ENCODE measurements at regions not wholly inside any gene's neighbourhood (a gene's known extent, or its start where the extent isn't known, plus 50 kb on each side); places are given as distances from the start of the nearest gene placed in this dataset.
A peak's percentile ranks its signal among the peaks of the same experiment; 100 is the strongest.

- Histone ChIP-seq H2AFZ (ENCODE audit: insufficient read depth, low read depth, low read length, poor library complexity, severe bottlenecking) (no peak overlapping the region), H3K4me3 (replicated peaks in 1 of 3; ENCODE audit: low read depth in 2 of 3, low read length in 3 of 3) (no peak overlapping the region), H3K9ac (ENCODE audit: insufficient read depth, low read length, poor library complexity, severe bottlenecking) (no peak overlapping the region), H3K4me1 (ENCODE audit: control insufficient read depth in 1 of 2, insufficient read depth in 2 of 2, low read length in 2 of 2) (no peaks in the 10 kb centered on the region), H3K27ac (ENCODE audit: low read depth in 1 of 2, low read length in 2 of 2) (no peak overlapping the region), H3K36me3 (replicated peaks in 1 of 2; ENCODE audit: control insufficient read depth in 1 of 2, insufficient read depth in 2 of 2, low read length in 2 of 2) (no peaks in the 10 kb centered on the region), H4K20me1 (ENCODE audit: insufficient read depth, low read length) (no peaks in the 10 kb centered on the region), H3K9me3 (replicated peaks in 1 of 2; ENCODE audit: control insufficient read depth in 1 of 2, insufficient read depth in 1 of 2, low read length in 2 of 2) (no peaks in the 10 kb centered on the region), H3K27me3 (ENCODE audit: control insufficient read depth in 2 of 2, insufficient read depth in 2 of 2, low read length in 2 of 2) (no peaks in the 10 kb centered on the region), H3K79me2 (ENCODE audit: insufficient read depth, low read length) (no peaks in the 10 kb centered on the region), H3K4me2 (replicated peaks; ENCODE audit: extremely low read depth, low read length, poor library complexity, severe bottlenecking) (no peak overlapping the region)
- Mint-ChIP-seq H3K4me1 (peaks cover 1% of the 10 kb centered on the region), H3K4me3 (no peak overlapping the region), H3K9me3 (peaks cover 0 to 8% (median 6%) of the 10 kb centered on the region in 7 donors), H3K36me3 (no peaks in the 10 kb centered on the region), H3K27ac (no peak overlapping the region), H3K27me3 (ENCODE audit: low read depth in 3 of 3) (peaks cover 0 to 3% (median 0%) of the 10 kb centered on the region in 3 donors)
- no peak for DNase-seq
- no CpG with 5 or more reads among the region's 4 CpGs for WGBS (ENCODE audit: insufficient coverage)
- intact Hi-C loops (cut with micrococcal nuclease), result loop anchor here in 1 of 2 donors (10.0 kb wide), 1 partner anchor 300 kb away; no protein-coding TSS in a partner anchor
- TF ChIP-seq CTCF (IDR thresholded peaks at IDR 0.05), result peak; percentile 45
Observed at GRCh38 chr5:18394443-18394804, 760.2 kb downstream of the TAF11L14 start.

GRCh38 chr5:18395126-18396110 is 761.2 kb downstream of the TAF11L14 start:
- H3K27ac ChIP-seq (ENCODE audit: low read depth in 1 of 2, low read length in 2 of 2), result no peak overlapping the region
- no peaks in the 10 kb centered on the region for H3K9me3 ChIP-seq (replicated peaks in 1 of 2; ENCODE audit: control insufficient read depth in 1 of 2, insufficient read depth in 1 of 2, low read length in 2 of 2)
- H3K79me2 ChIP-seq (ENCODE audit: insufficient read depth, low read length), result no peaks in the 10 kb centered on the region
- H3K4me1 ChIP-seq (ENCODE audit: control insufficient read depth in 1 of 2, insufficient read depth in 2 of 2, low read length in 2 of 2), result no peaks in the 10 kb centered on the region
- intact Hi-C loops (cut with micrococcal nuclease), result loop anchor here in 1 of 2 donors (10.0 kb wide), 1 partner anchor 299 kb away; no protein-coding TSS in a partner anchor
- no peak overlapping the region for H3K4me3 ChIP-seq (replicated peaks in 1 of 3; ENCODE audit: low read depth in 2 of 3, low read length in 3 of 3)
- 74% methylated on average over 3 of the region's 10 CpGs for WGBS (ENCODE audit: insufficient coverage)
- no peak overlapping the region for H3K4me2 ChIP-seq (replicated peaks; ENCODE audit: extremely low read depth, low read length, poor library complexity, severe bottlenecking)
- H3K4me3 Mint-ChIP-seq, result no peak overlapping the region
- H3K9me3 Mint-ChIP-seq, result peaks cover 0 to 14% (median 7%) of the 10 kb centered on the region in 7 donors
- no peaks in the 10 kb centered on the region for H3K27me3 ChIP-seq (ENCODE audit: control insufficient read depth in 2 of 2, insufficient read depth in 2 of 2, low read length in 2 of 2)
- no peak overlapping the region for H3K27ac Mint-ChIP-seq
- no peak for DNase-seq
- no peak overlapping the region for H2AFZ ChIP-seq (ENCODE audit: insufficient read depth, low read depth, low read length, poor library complexity, severe bottlenecking)
- no peak overlapping the region for H3K9ac ChIP-seq (ENCODE audit: insufficient read depth, low read length, poor library complexity, severe bottlenecking)
- H4K20me1 ChIP-seq (ENCODE audit: insufficient read depth, low read length), result no peaks in the 10 kb centered on the region
- peaks cover 1% of the 10 kb centered on the region for H3K4me1 Mint-ChIP-seq
- H3K36me3 ChIP-seq (replicated peaks in 1 of 2; ENCODE audit: control insufficient read depth in 1 of 2, insufficient read depth in 2 of 2, low read length in 2 of 2), result no peaks in the 10 kb centered on the region
- TF ChIP-seq CTCF (IDR thresholded peaks at IDR 0.05), result no peak
- H3K36me3 Mint-ChIP-seq, result no peaks in the 10 kb centered on the region
- peaks cover 0 to 3% (median 0%) of the 10 kb centered on the region in 3 donors for H3K27me3 Mint-ChIP-seq (ENCODE audit: low read depth in 3 of 3)

Data from CD14-positive monocyte (primary cell).